Gastrocnemius medialis (tissue), 4 donors: ENCODE measurements at regions not wholly inside any gene's neighbourhood (a gene's known extent, or its start where the extent isn't known, plus 50 kb on each side); places are given as distances from the start of the nearest gene placed in this dataset.
"Not testable (repeated sequence)": the region's sequence is repeated elsewhere in the genome, so short reads cannot be mapped to it uniquely, and the experiment has no call there.

Source experiments
- ATAC-seq, 2 donors: fragments of 150-250 bp; one replicate each; pipeline ENCODE4 v1.9.1; 2016
- DNase-seq, 2 donors: peaks; one replicate each; pipeline ENCODE4 v3.0.0-alpha.2; 2019
- H3K27ac ChIP-seq, 4 donors: fragments of 200-600 bp; sonication (generic); 1 replicate in 1 of 4; 2 replicates in 3 of 4; pipeline ENCODE4 v1.5.1; 2016 to 2018; ENCODE audit warnings: mild to moderate bottlenecking in 2 of 4, moderate library complexity in 1 of 4
- H3K27me3 ChIP-seq, 3 donors: fragments of 200-600 bp; sonication (generic) in 2 of 3; 1 replicate in 1 of 3; 2 replicates in 2 of 3; pipeline versions ENCODE4 v1.5.1 to v1.6.0; 2016 to 2019; ENCODE audit warnings: mild to moderate bottlenecking in 1 of 3, moderate library complexity in 1 of 3
- H3K36me3 ChIP-seq, 2 donors: fragments of 200-600 bp; sonication (generic) in 1 of 2; one replicate each; pipeline ENCODE4 v1.5.1; 2017 to 2018
- H3K4me1 ChIP-seq, 2 donors: fragments of 200-600 bp; sonication (generic) in 1 of 2; one replicate each; pipeline ENCODE4 v1.5.1; 2016 to 2017; ENCODE audit warnings: mild to moderate bottlenecking in 2 of 2
- H3K4me3 ChIP-seq, 4 donors: fragments of 200-600 bp; sonication (generic) in 3 of 4; 1 replicate in 1 of 4; 2 replicates in 3 of 4; pipeline ENCODE4 v1.5.1; 2016 to 2019; ENCODE audit warnings: mild to moderate bottlenecking in 2 of 4
- H3K9me3 ChIP-seq, 3 donors: fragments of 200-600 bp; sonication (generic) in 2 of 3; 1 replicate in 1 of 3; 2 replicates in 2 of 3; pipeline ENCODE4 v1.5.1; 2016 to 2019
- POLR2A ChIP-seq, 2 donors: fragments of 450-650 bp; IDR thresholded peaks; one replicate each; pipeline ENCODE4 v1.6.1; 2017; ENCODE audit warnings: antibody characterized with exemption in 2 of 2, mild to moderate bottlenecking in 2 of 2, moderate library complexity in 2 of 2
- in situ Hi-C, 4 donors: fragments of 200-750 bp; cut with MboI; loops; one replicate each; pipeline versions ENCODE4 v1.15.0 to v1.8.0; 2017; ENCODE audit warnings: low sequenced_read_pairs in 4 of 4
- intact Hi-C: fragments of 100-400 bp; cut with DNase I; formaldehyde crosslinking; loops from one replicate; pipeline ENCODE4 v1.15.1; 2023; ENCODE audit warnings: low total_unique reads
- TF ChIP-seq, protein P1 (sequence below), 5 experiments: fragments of 450-650 bp in 3 of 5; fragments of 200-600 bp in 2 of 5; sonication (generic) in 2 of 5; IDR thresholded peaks in 4 of 5; conservative IDR thresholded peaks in 1 of 5; 1 replicate in 4 of 5; 2 replicates in 1 of 5; pipeline ENCODE4 v1.5.1; 2016 to 2019; ENCODE audit warnings: antibody characterized with exemption in 5 of 5, mild to moderate bottlenecking in 3 of 5, moderate library complexity in 3 of 5

- Histone ChIP-seq H3K36me3 (no peaks in the 10 kb centered on the region), H3K9me3 (no peaks in the 10 kb centered on the region), H3K4me3 (no peak overlapping the region), H3K27me3 (no peaks in the 10 kb centered on the region), H3K4me1 (no peaks in the 10 kb centered on the region), H3K27ac (no peak overlapping the region)
- intact Hi-C loops: no loop called here
- in situ Hi-C loops: no loop called here
- DNase-seq (no peak), ATAC-seq (no peak)
- TF ChIP-seq, protein P1, sequence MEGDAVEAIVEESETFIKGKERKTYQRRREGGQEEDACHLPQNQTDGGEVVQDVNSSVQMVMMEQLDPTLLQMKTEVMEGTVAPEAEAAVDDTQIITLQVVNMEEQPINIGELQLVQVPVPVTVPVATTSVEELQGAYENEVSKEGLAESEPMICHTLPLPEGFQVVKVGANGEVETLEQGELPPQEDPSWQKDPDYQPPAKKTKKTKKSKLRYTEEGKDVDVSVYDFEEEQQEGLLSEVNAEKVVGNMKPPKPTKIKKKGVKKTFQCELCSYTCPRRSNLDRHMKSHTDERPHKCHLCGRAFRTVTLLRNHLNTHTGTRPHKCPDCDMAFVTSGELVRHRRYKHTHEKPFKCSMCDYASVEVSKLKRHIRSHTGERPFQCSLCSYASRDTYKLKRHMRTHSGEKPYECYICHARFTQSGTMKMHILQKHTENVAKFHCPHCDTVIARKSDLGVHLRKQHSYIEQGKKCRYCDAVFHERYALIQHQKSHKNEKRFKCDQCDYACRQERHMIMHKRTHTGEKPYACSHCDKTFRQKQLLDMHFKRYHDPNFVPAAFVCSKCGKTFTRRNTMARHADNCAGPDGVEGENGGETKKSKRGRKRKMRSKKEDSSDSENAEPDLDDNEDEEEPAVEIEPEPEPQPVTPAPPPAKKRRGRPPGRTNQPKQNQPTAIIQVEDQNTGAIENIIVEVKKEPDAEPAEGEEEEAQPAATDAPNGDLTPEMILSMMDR (IDR thresholded peaks at IDR 0.05 in 4 of 5, conservative IDR thresholded peaks at IDR 0.05 in 1 of 5): no peak
- no peak for TF ChIP-seq POLR2A (IDR thresholded peaks at IDR 0.05)
These were observed 82.8 kb upstream of the RMP24 start for GRCh38 chr18:35889677-35890076.

GRCh38 chr18:35890323-35890722 is 82.2 kb upstream of the RMP24 start:
- H3K9me3 ChIP-seq: no peaks in the 10 kb centered on the region
- H3K36me3 ChIP-seq: no peaks in the 10 kb centered on the region
- TF ChIP-seq, protein P1 (IDR thresholded peaks at IDR 0.05 in 4 of 5, conservative IDR thresholded peaks at IDR 0.05 in 1 of 5): no peak
- no peak for TF ChIP-seq POLR2A (IDR thresholded peaks at IDR 0.05)
- ATAC-seq (no peak), DNase-seq (no peak)
- H3K27me3 ChIP-seq: no peaks in the 10 kb centered on the region
- no peak overlapping the region for H3K4me3 ChIP-seq
- no peaks in the 10 kb centered on the region for H3K4me1 ChIP-seq
- H3K27ac ChIP-seq: no peak overlapping the region
- in situ Hi-C loops: no loop called here
- intact Hi-C loops: no loop called here

GRCh38 chr18:35892118-35892517 is 80.4 kb upstream of the RMP24 start:
- no peak for DNase-seq
- intact Hi-C loops: no loop called here
- Histone ChIP-seq H3K27me3 (no peaks in the 10 kb centered on the region), H3K4me1 (no peaks in the 10 kb centered on the region), H3K4me3 (no peak overlapping the region), H3K36me3 (no peaks in the 10 kb centered on the region), H3K9me3 (no peaks in the 10 kb centered on the region), H3K27ac (no peak overlapping the region)
- TF ChIP-seq, protein P1 (IDR thresholded peaks at IDR 0.05 in 4 of 5, conservative IDR thresholded peaks at IDR 0.05 in 1 of 5): no peak
- TF ChIP-seq POLR2A (IDR thresholded peaks at IDR 0.05): no peak
- ATAC-seq: no peak
- in situ Hi-C loops: no loop called here

GRCh38 chr18:35897481-35897880 is 75.0 kb upstream of the RMP24 start:
- H3K36me3 ChIP-seq, ATAC-seq, intact Hi-C loops, H3K9me3 ChIP-seq, in situ Hi-C loops, H3K4me3 ChIP-seq, H3K4me1 ChIP-seq, H3K27ac ChIP-seq, DNase-seq, H3K27me3 ChIP-seq: not testable (repeated sequence)

- ATAC-seq (no peak), DNase-seq (no peak)
- no peaks in the 10 kb centered on the region for H3K4me1 ChIP-seq
- H3K4me3 ChIP-seq: no peak overlapping the region
- H3K36me3 ChIP-seq: no peaks in the 10 kb centered on the region
- TF ChIP-seq POLR2A (IDR thresholded peaks at IDR 0.05): no peak
- TF ChIP-seq, protein P1 (IDR thresholded peaks at IDR 0.05 in 4 of 5, conservative IDR thresholded peaks at IDR 0.05 in 1 of 5): no peak
- H3K27me3 ChIP-seq: no peaks in the 10 kb centered on the region
- H3K27ac ChIP-seq: no peak overlapping the region
- in situ Hi-C loops: no loop called here
- intact Hi-C loops: no loop called here
- no peaks in the 10 kb centered on the region for H3K9me3 ChIP-seq
These were observed 68.0 kb upstream of the RMP24 start for GRCh38 chr18:35904389-35905037.
